ENCODE measurements at regions not wholly inside any gene's neighbourhood (a gene's known extent, or its start where the extent isn't known, plus 50 kb on each side); places are given as distances from the start of the nearest gene placed in this dataset.
"Not testable (repeated sequence)": the region's sequence is repeated elsewhere in the genome, so short reads cannot be mapped to it uniquely, and the experiment has no call there.

DNA sequence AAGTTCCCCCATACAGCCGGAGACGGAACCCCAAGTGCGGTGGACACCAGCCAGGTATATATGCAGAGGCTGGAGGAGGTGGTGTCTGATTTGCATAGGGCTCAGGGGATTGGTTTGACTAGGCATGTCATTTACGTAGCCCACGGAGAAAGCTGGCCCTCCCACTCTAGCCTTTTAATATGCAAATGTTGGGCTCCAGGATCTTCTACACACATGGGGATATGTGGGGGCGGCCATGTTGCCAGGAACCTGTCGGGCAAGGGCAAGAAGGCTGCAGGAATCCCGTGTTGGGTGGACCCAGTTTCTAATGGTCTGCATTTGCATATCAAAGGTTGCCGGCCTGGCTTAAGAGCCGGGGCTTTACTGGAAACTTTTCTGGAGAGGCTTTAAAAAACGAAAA is 57.4 kb downstream of the FTHL17 start:
- not testable (repeated sequence) for H3K36me3 Mint-ChIP-seq (ENCODE audit: low read depth); H3K4me3 Mint-ChIP-seq; DNase-seq (ENCODE audit: low read depth, low spot score); H3K27ac Mint-ChIP-seq (ENCODE audit: unreplicated experiment); H3K27me3 Mint-ChIP-seq (ENCODE audit: low read depth); H3K4me1 Mint-ChIP-seq
- peaks cover 14% of the 10 kb centered on the region for H3K9me3 Mint-ChIP-seq

GRCh38 chrX:31012509-31013025 is 59.3 kb downstream of the FTHL17 start:
- Mint-ChIP-seq H3K27ac (ENCODE audit: unreplicated experiment) (no peak overlapping the region), H3K27me3 (ENCODE audit: low read depth) (no peaks in the 10 kb centered on the region), H3K4me1 (no peaks in the 10 kb centered on the region), H3K9me3 (peaks cover 13% of the 10 kb centered on the region), H3K4me3 (no peak overlapping the region), H3K36me3 (ENCODE audit: low read depth) (no peaks in the 10 kb centered on the region)
- TF ChIP-seq, protein P1, sequence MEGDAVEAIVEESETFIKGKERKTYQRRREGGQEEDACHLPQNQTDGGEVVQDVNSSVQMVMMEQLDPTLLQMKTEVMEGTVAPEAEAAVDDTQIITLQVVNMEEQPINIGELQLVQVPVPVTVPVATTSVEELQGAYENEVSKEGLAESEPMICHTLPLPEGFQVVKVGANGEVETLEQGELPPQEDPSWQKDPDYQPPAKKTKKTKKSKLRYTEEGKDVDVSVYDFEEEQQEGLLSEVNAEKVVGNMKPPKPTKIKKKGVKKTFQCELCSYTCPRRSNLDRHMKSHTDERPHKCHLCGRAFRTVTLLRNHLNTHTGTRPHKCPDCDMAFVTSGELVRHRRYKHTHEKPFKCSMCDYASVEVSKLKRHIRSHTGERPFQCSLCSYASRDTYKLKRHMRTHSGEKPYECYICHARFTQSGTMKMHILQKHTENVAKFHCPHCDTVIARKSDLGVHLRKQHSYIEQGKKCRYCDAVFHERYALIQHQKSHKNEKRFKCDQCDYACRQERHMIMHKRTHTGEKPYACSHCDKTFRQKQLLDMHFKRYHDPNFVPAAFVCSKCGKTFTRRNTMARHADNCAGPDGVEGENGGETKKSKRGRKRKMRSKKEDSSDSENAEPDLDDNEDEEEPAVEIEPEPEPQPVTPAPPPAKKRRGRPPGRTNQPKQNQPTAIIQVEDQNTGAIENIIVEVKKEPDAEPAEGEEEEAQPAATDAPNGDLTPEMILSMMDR (conservative IDR thresholded peaks at IDR 0.05) = no peak
- no peak for DNase-seq (ENCODE audit: low read depth, low spot score)

DNA sequence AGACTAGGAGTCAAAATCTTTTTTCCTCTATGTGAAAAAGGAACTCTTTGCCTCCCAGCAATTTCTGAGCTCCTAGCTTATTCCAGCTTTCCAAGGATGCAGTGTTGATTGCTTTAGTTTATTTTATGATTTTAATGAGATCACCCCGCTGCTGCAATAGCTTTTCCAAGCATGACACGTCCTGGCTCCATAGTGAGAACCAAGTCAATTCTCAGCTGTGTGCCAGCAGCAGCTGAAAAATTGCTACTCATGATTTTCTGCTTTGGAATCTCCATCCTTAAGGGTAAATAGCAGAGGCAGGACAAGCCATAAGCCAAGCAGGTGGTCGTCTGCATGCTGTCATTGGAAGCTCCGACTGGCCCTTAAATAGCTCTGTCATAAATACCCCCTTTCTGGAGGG is 64.5 kb downstream of the FTHL17 start:
- no peaks in the 10 kb centered on the region for H3K4me1 Mint-ChIP-seq
- peaks cover 11% of the 10 kb centered on the region for H3K9me3 Mint-ChIP-seq
- TF ChIP-seq, protein P1 (conservative IDR thresholded peaks at IDR 0.05) = no peak
- DNase-seq (ENCODE audit: low read depth, low spot score) = no peak
- H3K4me3 Mint-ChIP-seq = no peak overlapping the region
- H3K36me3 Mint-ChIP-seq (ENCODE audit: low read depth) = no peaks in the 10 kb centered on the region
- H3K27ac Mint-ChIP-seq (ENCODE audit: unreplicated experiment) = no peak overlapping the region
- H3K27me3 Mint-ChIP-seq (ENCODE audit: low read depth) = no peaks in the 10 kb centered on the region

- no peak for DNase-seq (ENCODE audit: low read depth, low spot score)
- TF ChIP-seq, protein P1 (conservative IDR thresholded peaks at IDR 0.05) = no peak
- peaks cover 12% of the 10 kb centered on the region for H3K9me3 Mint-ChIP-seq
- no peaks in the 10 kb centered on the region for H3K36me3 Mint-ChIP-seq (ENCODE audit: low read depth)
- no peak overlapping the region for H3K27ac Mint-ChIP-seq (ENCODE audit: unreplicated experiment)
- H3K4me3 Mint-ChIP-seq = no peak overlapping the region
- H3K27me3 Mint-ChIP-seq (ENCODE audit: low read depth) = no peaks in the 10 kb centered on the region
- no peaks in the 10 kb centered on the region for H3K4me1 Mint-ChIP-seq
Observed at GRCh38 chrX:31006027-31006426, 65.8 kb downstream of the FTHL17 start.

DNA sequence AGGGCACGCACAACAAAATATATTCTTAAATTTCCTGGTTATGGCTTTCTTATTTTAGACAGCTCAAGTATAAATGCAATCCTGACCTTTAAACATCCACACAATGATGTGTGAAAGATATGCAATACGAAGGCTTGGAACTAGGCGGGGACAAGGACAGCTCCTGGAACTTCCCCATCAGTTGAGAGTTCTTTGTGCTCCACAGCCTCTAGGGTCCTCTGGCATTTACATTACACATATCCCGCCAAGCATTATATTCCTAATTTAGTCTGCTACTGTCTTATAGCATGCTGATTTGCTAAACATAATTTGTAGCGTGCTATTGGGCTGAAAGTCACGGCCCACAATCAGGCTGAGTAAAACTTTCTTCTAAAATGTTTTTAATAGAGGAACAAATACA is 74.4 kb downstream of the FTHL17 start:
- Mint-ChIP-seq H3K9me3 (peaks cover 7% of the 10 kb centered on the region), H3K36me3 (ENCODE audit: low read depth) (no peaks in the 10 kb centered on the region), H3K4me3 (no peak overlapping the region), H3K27me3 (ENCODE audit: low read depth) (no peaks in the 10 kb centered on the region), H3K4me1 (peaks cover 6% of the 10 kb centered on the region), H3K27ac (ENCODE audit: unreplicated experiment) (no peak overlapping the region)
- TF ChIP-seq, protein P1 (conservative IDR thresholded peaks at IDR 0.05) = no peak
- DNase-seq (ENCODE audit: low read depth, low spot score) = no peak

DNA sequence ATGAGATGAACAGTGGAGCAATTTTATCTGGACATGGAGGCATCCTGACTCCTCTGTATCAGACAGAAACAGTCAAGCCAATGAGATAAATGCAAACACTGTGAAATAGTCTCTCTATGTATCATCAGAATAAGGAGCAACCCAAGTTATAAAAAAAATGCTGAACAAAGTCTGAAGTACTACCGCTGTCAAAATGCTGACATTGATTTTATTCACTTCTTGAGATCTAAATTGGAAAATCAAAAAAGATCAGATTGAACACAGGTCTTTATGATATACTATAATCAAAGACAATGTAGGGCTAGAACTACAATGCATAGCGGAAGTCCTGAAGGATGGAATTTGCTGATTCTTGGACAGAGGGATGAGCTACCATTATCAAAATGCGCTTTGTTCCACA is 76.1 kb downstream of the FTHL17 start:
- H3K27ac Mint-ChIP-seq (ENCODE audit: unreplicated experiment) = no peak overlapping the region
- peaks cover 3% of the 10 kb centered on the region for H3K9me3 Mint-ChIP-seq
- no peaks in the 10 kb centered on the region for H3K27me3 Mint-ChIP-seq (ENCODE audit: low read depth)

More for the DNA sequence above, 76.1 kb downstream of the FTHL17 start:
- Mint-ChIP-seq H3K36me3 (ENCODE audit: low read depth) (no peaks in the 10 kb centered on the region), H3K4me3 (no peak overlapping the region), H3K4me1 (peaks cover 15% of the 10 kb centered on the region)
- no peak for DNase-seq (ENCODE audit: low read depth, low spot score)
- TF ChIP-seq, protein P1 (conservative IDR thresholded peaks at IDR 0.05) = no peak

Data from neural crest cell (in vitro differentiated cells).